ENCODE measurements at regions not wholly inside any gene's neighbourhood (a gene's known extent, or its start where the extent isn't known, plus 50 kb on each side); places are given as distances from the start of the nearest gene placed in this dataset.

GRCh38 chr22:47334601-47335000, 572.2 kb downstream of the TBC1D22A start:
- H3K9ac ChIP-seq (ENCODE audit: low read depth, low read length, poor library complexity): no peak overlapping the region
- H3K27me3 ChIP-seq (ENCODE audit: control insufficient read depth in 3 of 3, insufficient read depth in 3 of 3, low read depth in 1 of 3, low read length in 3 of 3): peaks cover 0 to 10% (median 0%) of the 10 kb centered on the region in 3 experiments
- no peak overlapping the region for H2AFZ ChIP-seq (ENCODE audit: low read length)
- no peak overlapping the region for H2BK12ac ChIP-seq (ENCODE audit: low read length)
- H3K9me3 ChIP-seq (replicated peaks in 1 of 2; ENCODE audit: control insufficient read depth in 2 of 2, insufficient read depth in 1 of 2, low read depth in 1 of 2, low read length in 2 of 2): peaks cover 0 to 53% of the 10 kb centered on the region in 2 donors
- H2BK5ac ChIP-seq (ENCODE audit: low read length): no peak overlapping the region
- no peaks in the 10 kb centered on the region for H3K79me1 ChIP-seq (ENCODE audit: low read depth, low read length)
- H2BK15ac ChIP-seq (ENCODE audit: low read length): no peak overlapping the region
- H3K4ac ChIP-seq (ENCODE audit: low read length): no peak overlapping the region
- no peak overlapping the region for H3K23ac ChIP-seq (ENCODE audit: low read depth, low read length, poor library complexity)
- H4K91ac ChIP-seq (ENCODE audit: low read depth, low read length, poor library complexity): no peak overlapping the region
- H3K4me3 ChIP-seq (ENCODE audit: low read length in 2 of 2): no peak overlapping the region
- no peak overlapping the region for H2BK120ac ChIP-seq (ENCODE audit: low read depth, low read length)
- no peaks in the 10 kb centered on the region for H3K4me1 ChIP-seq (ENCODE audit: control insufficient read depth in 2 of 2, insufficient read depth in 1 of 2, low read depth in 1 of 2, low read length in 2 of 2)
- H4K8ac ChIP-seq (ENCODE audit: low read depth, low read length): no peak overlapping the region
- no CpG with 5 or more reads among the region's 7 CpGs for WGBS, 2 donors (ENCODE audit: extremely low coverage in 2 of 2, insufficient read length in 2 of 2, insufficient replicate concordance in 1 of 2)
- H3K14ac ChIP-seq (ENCODE audit: low read length): no peak overlapping the region
- H3K36me3 ChIP-seq (replicated peaks in 1 of 2; ENCODE audit: control insufficient read depth in 2 of 2, insufficient read depth in 2 of 2, low read length in 2 of 2): peaks cover 0 to 2% of the 10 kb centered on the region in 2 donors
- no peak overlapping the region for H3K4me2 ChIP-seq (ENCODE audit: insufficient read depth, low read length, poor library complexity, severe bottlenecking)
- no peak overlapping the region for H2AK5ac ChIP-seq (ENCODE audit: low read depth, low read length)
- no peak overlapping the region for H3K18ac ChIP-seq (ENCODE audit: low read length)
- no peak for DNase-seq (ENCODE audit: low spot score)
- no peak overlapping the region for H3K27ac ChIP-seq (replicated peaks; ENCODE audit: low read length)

GRCh38 chr22:47333625-47334024, 571.2 kb downstream of the TBC1D22A start:
- Histone ChIP-seq H3K27ac (replicated peaks; ENCODE audit: low read length) (no peak overlapping the region), H4K8ac (ENCODE audit: low read depth, low read length) (no peak overlapping the region), H3K23ac (ENCODE audit: low read depth, low read length, poor library complexity) (peak overlapping the region; percentile 58), H2BK5ac (ENCODE audit: low read length) (no peak overlapping the region), H2AK5ac (ENCODE audit: low read depth, low read length) (no peak overlapping the region), H2BK15ac (ENCODE audit: low read length) (no peak overlapping the region), H3K14ac (ENCODE audit: low read length) (no peak overlapping the region), H3K27me3 (ENCODE audit: control insufficient read depth in 3 of 3, insufficient read depth in 3 of 3, low read depth in 1 of 3, low read length in 3 of 3) (peaks cover 0 to 10% (median 0%) of the 10 kb centered on the region in 3 experiments), H3K4me3 (ENCODE audit: low read length in 2 of 2) (peak overlapping the region in 1 of 2 donors; percentile 8), H3K9me3 (replicated peaks in 1 of 2; ENCODE audit: control insufficient read depth in 2 of 2, insufficient read depth in 1 of 2, low read depth in 1 of 2, low read length in 2 of 2) (peaks cover 0 to 55% of the 10 kb centered on the region in 2 donors), H2BK120ac (ENCODE audit: low read depth, low read length) (no peak overlapping the region), H3K9ac (ENCODE audit: low read depth, low read length, poor library complexity) (no peak overlapping the region), H3K4me1 (ENCODE audit: control insufficient read depth in 2 of 2, insufficient read depth in 1 of 2, low read depth in 1 of 2, low read length in 2 of 2) (no peaks in the 10 kb centered on the region), H3K4ac (ENCODE audit: low read length) (no peak overlapping the region), H3K18ac (ENCODE audit: low read length) (no peak overlapping the region), H3K79me1 (ENCODE audit: low read depth, low read length) (no peaks in the 10 kb centered on the region), H4K91ac (ENCODE audit: low read depth, low read length, poor library complexity) (no peak overlapping the region), H3K36me3 (replicated peaks in 1 of 2; ENCODE audit: control insufficient read depth in 2 of 2, insufficient read depth in 2 of 2, low read length in 2 of 2) (peaks cover 0 to 2% of the 10 kb centered on the region in 2 donors), H2AFZ (ENCODE audit: low read length) (no peak overlapping the region), H3K4me2 (ENCODE audit: insufficient read depth, low read length, poor library complexity, severe bottlenecking) (no peak overlapping the region), H2BK12ac (ENCODE audit: low read length) (no peak overlapping the region)
- WGBS, 2 donors (ENCODE audit: extremely low coverage in 2 of 2, insufficient read length in 2 of 2, insufficient replicate concordance in 1 of 2): no CpG with 5 or more reads among the region's 2 CpGs
- DNase-seq (ENCODE audit: low spot score): no peak

- Histone ChIP-seq H3K4me3 (ENCODE audit: low read length in 2 of 2) (no peak overlapping the region), H3K4me1 (ENCODE audit: control insufficient read depth in 2 of 2, insufficient read depth in 1 of 2, low read depth in 1 of 2, low read length in 2 of 2) (no peaks in the 10 kb centered on the region), H3K4ac (ENCODE audit: low read length) (no peak overlapping the region), H2AK5ac (ENCODE audit: low read depth, low read length) (no peak overlapping the region), H3K79me1 (ENCODE audit: low read depth, low read length) (no peaks in the 10 kb centered on the region), H4K91ac (ENCODE audit: low read depth, low read length, poor library complexity) (no peak overlapping the region), H3K27ac (replicated peaks; ENCODE audit: low read length) (no peak overlapping the region), H2BK12ac (ENCODE audit: low read length) (no peak overlapping the region), H3K9me3 (replicated peaks in 1 of 2; ENCODE audit: control insufficient read depth in 2 of 2, insufficient read depth in 1 of 2, low read depth in 1 of 2, low read length in 2 of 2) (peaks cover 0 to 59% of the 10 kb centered on the region in 2 donors), H4K8ac (ENCODE audit: low read depth, low read length) (no peak overlapping the region), H3K18ac (ENCODE audit: low read length) (no peak overlapping the region), H2AFZ (ENCODE audit: low read length) (no peak overlapping the region), H2BK5ac (ENCODE audit: low read length) (no peak overlapping the region), H3K9ac (ENCODE audit: low read depth, low read length, poor library complexity) (no peak overlapping the region), H3K4me2 (ENCODE audit: insufficient read depth, low read length, poor library complexity, severe bottlenecking) (no peak overlapping the region), H3K14ac (ENCODE audit: low read length) (no peak overlapping the region), H3K27me3 (ENCODE audit: control insufficient read depth in 3 of 3, insufficient read depth in 3 of 3, low read depth in 1 of 3, low read length in 3 of 3) (peaks cover 0 to 10% (median 0%) of the 10 kb centered on the region in 3 experiments), H2BK120ac (ENCODE audit: low read depth, low read length) (no peak overlapping the region), H2BK15ac (ENCODE audit: low read length) (no peak overlapping the region), H3K23ac (ENCODE audit: low read depth, low read length, poor library complexity) (no peak overlapping the region), H3K36me3 (replicated peaks in 1 of 2; ENCODE audit: control insufficient read depth in 2 of 2, insufficient read depth in 2 of 2, low read length in 2 of 2) (peaks cover 0 to 2% of the 10 kb centered on the region in 2 donors)
- WGBS, 2 donors (ENCODE audit: extremely low coverage in 2 of 2, insufficient read length in 2 of 2, insufficient replicate concordance in 1 of 2): no CpG with 5 or more reads among the region's 14 CpGs
- DNase-seq (ENCODE audit: low spot score): no peak
Observed at GRCh38 chr22:47332246-47332980, 570.0 kb downstream of the TBC1D22A start.

GRCh38 chr22:47331750-47332149, 569.3 kb downstream of the TBC1D22A start:
- H3K18ac ChIP-seq (ENCODE audit: low read length): no peak overlapping the region
- H4K8ac ChIP-seq (ENCODE audit: low read depth, low read length): no peak overlapping the region
- H3K14ac ChIP-seq (ENCODE audit: low read length): no peak overlapping the region
- H2BK5ac ChIP-seq (ENCODE audit: low read length): no peak overlapping the region
- no peak overlapping the region for H3K4ac ChIP-seq (ENCODE audit: low read length)
- no peak overlapping the region for H3K4me3 ChIP-seq (ENCODE audit: low read length in 2 of 2)
- no peak overlapping the region for H3K9ac ChIP-seq (ENCODE audit: low read depth, low read length, poor library complexity)
- no peak overlapping the region for H4K91ac ChIP-seq (ENCODE audit: low read depth, low read length, poor library complexity)
- no peak overlapping the region for H3K23ac ChIP-seq (ENCODE audit: low read depth, low read length, poor library complexity)
- H3K79me1 ChIP-seq (ENCODE audit: low read depth, low read length): no peaks in the 10 kb centered on the region
- H3K27me3 ChIP-seq (ENCODE audit: control insufficient read depth in 3 of 3, insufficient read depth in 3 of 3, low read depth in 1 of 3, low read length in 3 of 3): peaks cover 0 to 10% (median 0%) of the 10 kb centered on the region in 3 experiments
- no peak for DNase-seq (ENCODE audit: low spot score)
- no peak overlapping the region for H3K27ac ChIP-seq (replicated peaks; ENCODE audit: low read length)
- H2BK12ac ChIP-seq (ENCODE audit: low read length): no peak overlapping the region
- H2AFZ ChIP-seq (ENCODE audit: low read length): no peak overlapping the region
- H3K4me2 ChIP-seq (ENCODE audit: insufficient read depth, low read length, poor library complexity, severe bottlenecking): no peak overlapping the region
- H2BK120ac ChIP-seq (ENCODE audit: low read depth, low read length): no peak overlapping the region
- H2AK5ac ChIP-seq (ENCODE audit: low read depth, low read length): no peak overlapping the region
- peaks cover 0 to 2% of the 10 kb centered on the region in 2 donors for H3K36me3 ChIP-seq (replicated peaks in 1 of 2; ENCODE audit: control insufficient read depth in 2 of 2, insufficient read depth in 2 of 2, low read length in 2 of 2)
- no CpG with 5 or more reads among the region's 8 CpGs for WGBS, 2 donors (ENCODE audit: extremely low coverage in 2 of 2, insufficient read length in 2 of 2, insufficient replicate concordance in 1 of 2)
- no peaks in the 10 kb centered on the region for H3K4me1 ChIP-seq (ENCODE audit: control insufficient read depth in 2 of 2, insufficient read depth in 1 of 2, low read depth in 1 of 2, low read length in 2 of 2)
- H3K9me3 ChIP-seq (replicated peaks in 1 of 2; ENCODE audit: control insufficient read depth in 2 of 2, insufficient read depth in 1 of 2, low read depth in 1 of 2, low read length in 2 of 2): peaks cover 0 to 55% of the 10 kb centered on the region in 2 donors
- no peak overlapping the region for H2BK15ac ChIP-seq (ENCODE audit: low read length)
